ENCODE measurements at regions not wholly inside any gene's neighbourhood (a gene's known extent, or its start where the extent isn't known, plus 50 kb on each side); places are given as distances from the start of the nearest gene placed in this dataset.

DNA sequence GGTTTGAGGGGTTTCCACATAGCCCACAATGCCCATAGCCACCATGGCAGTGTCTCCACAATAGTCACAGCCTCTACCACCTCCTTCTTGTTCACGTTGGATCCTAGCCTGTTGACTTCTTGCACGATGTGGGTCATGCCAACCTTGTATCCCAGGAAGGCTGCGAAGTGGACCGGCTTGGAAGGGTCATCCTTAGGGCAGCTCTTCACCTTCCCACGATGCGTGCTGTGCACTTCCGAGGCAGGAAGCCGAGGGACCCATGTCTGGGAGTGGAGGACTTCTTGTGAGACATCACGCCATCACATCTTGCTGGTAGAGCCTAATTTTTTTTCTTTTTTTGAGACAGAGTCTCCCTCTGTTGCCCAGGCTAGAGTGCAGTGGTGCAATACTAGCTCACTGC lies 144.6 kb upstream of the ASB18 start:
- Histone ChIP-seq H3K27me3 (ENCODE audit: control insufficient read depth, extremely low read depth, insufficient read depth, low read length) (no peaks in the 10 kb centered on the region), H3K4me2 (ENCODE audit: control insufficient read depth, extremely low read depth, insufficient read depth, low read depth, low read length) (no peak overlapping the region), H3K4me3 (ENCODE audit: control insufficient read depth in 2 of 3, extremely low read depth in 1 of 3, insufficient read depth in 2 of 3, low read depth in 1 of 3, low read length in 3 of 3) (no peak overlapping the region), H3K36me3 (ENCODE audit: control insufficient read depth in 2 of 2, extremely low read depth in 1 of 2, insufficient read depth in 2 of 2, low read length in 2 of 2) (no peaks in the 10 kb centered on the region), H3K79me2 (ENCODE audit: control insufficient read depth, insufficient read depth, low read length) (no peaks in the 10 kb centered on the region), H4K20me1 (ENCODE audit: control insufficient read depth, extremely low read depth, insufficient read depth, low read length) (no peaks in the 10 kb centered on the region), H3K27ac (ENCODE audit: control insufficient read depth, insufficient read depth, low read length) (no peak overlapping the region), H3K9ac (ENCODE audit: control insufficient read depth, extremely low read depth, insufficient read depth, low read length) (no peak overlapping the region), H3K9me1 (ENCODE audit: control insufficient read depth, extremely low read depth, insufficient read depth, low read length) (no peaks in the 10 kb centered on the region), H3K4me1 (ENCODE audit: control insufficient read depth, extremely low read depth, insufficient read depth, low read length) (no peaks in the 10 kb centered on the region), H2AFZ (ENCODE audit: control insufficient read depth, low read length) (no peak overlapping the region), H3K9me3 (ENCODE audit: control insufficient read depth, low read depth, low read length) (no peaks in the 10 kb centered on the region)
- FAIRE-seq (no peak), DNase-seq (ENCODE audit: low read depth, low spot score) (no peak)
- TF ChIP-seq CTCF (optimal IDR thresholded peaks at IDR 0.05 in 1 of 3, IDR thresholded peaks at IDR 0.05 in 1 of 3, conservative IDR thresholded peaks at IDR 0.05 in 1 of 3; ENCODE audit: extremely low read depth in 1 of 3, insufficient read depth in 2 of 3, low read length in 3 of 3) (no peak), EZH2 (IDR thresholded peaks at IDR 0.05; ENCODE audit: low read length) (no peak)
- dilution Hi-C loops (cut with MboI; ENCODE audit: extremely low pct_ligation_motif_present, low sequenced_read_pairs), result no loop called here

DNA sequence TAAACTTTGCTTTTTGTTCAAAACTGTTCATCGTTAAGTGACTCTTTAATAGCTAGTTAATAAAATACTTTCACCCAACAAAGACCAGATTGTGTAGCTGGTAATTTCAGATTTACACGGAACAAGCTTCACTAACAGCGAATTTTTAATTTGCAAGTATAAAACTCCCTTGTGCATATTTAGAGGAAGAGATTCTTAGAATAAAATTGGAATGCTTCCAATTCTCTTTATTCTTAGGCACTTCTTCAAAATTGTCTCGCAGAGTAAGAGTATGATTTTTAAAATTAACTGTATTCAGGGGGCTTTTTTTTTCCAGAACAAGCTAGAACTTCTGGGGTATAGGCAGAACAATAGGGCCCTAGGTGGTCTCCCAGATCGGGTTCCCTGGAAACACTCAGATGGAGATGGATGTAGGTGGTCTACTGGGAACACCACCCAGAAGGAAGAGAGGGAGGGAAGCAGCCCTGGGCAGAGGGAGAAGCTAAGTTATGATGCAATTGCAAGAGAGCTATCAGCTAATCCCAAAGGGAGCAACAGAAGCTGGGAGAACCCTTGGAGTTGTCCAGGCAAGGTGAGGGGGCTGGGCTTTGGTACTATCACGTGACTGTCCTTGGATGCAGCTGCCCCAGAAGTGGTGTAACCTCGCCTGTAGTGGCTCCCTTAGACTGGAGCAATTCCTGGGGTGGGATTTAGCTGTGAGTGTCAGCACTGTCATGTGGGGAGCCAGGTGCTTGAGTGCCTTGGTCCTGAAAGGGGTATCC lies 151.7 kb upstream of the ASB18 start:
- no peak overlapping the region for H3K27ac ChIP-seq (ENCODE audit: control insufficient read depth, insufficient read depth, low read length)
- H4K20me1 ChIP-seq (ENCODE audit: control insufficient read depth, extremely low read depth, insufficient read depth, low read length), result no peaks in the 10 kb centered on the region
- dilution Hi-C loops (cut with MboI; ENCODE audit: extremely low pct_ligation_motif_present, low sequenced_read_pairs), result no loop called here
- no peaks in the 10 kb centered on the region for H3K36me3 ChIP-seq (ENCODE audit: control insufficient read depth in 2 of 2, extremely low read depth in 1 of 2, insufficient read depth in 2 of 2, low read length in 2 of 2)
- H3K9ac ChIP-seq (ENCODE audit: control insufficient read depth, extremely low read depth, insufficient read depth, low read length), result no peak overlapping the region
- no peaks in the 10 kb centered on the region for H3K4me1 ChIP-seq (ENCODE audit: control insufficient read depth, extremely low read depth, insufficient read depth, low read length)
- FAIRE-seq, result no peak
- H2AFZ ChIP-seq (ENCODE audit: control insufficient read depth, low read length), result no peak overlapping the region
- no peak overlapping the region for H3K4me2 ChIP-seq (ENCODE audit: control insufficient read depth, extremely low read depth, insufficient read depth, low read depth, low read length)
- no peak for DNase-seq (ENCODE audit: low read depth, low spot score)
- H3K9me3 ChIP-seq (ENCODE audit: control insufficient read depth, low read depth, low read length), result no peaks in the 10 kb centered on the region
- no peaks in the 10 kb centered on the region for H3K27me3 ChIP-seq (ENCODE audit: control insufficient read depth, extremely low read depth, insufficient read depth, low read length)
- H3K79me2 ChIP-seq (ENCODE audit: control insufficient read depth, insufficient read depth, low read length), result no peaks in the 10 kb centered on the region
- TF ChIP-seq EZH2 (IDR thresholded peaks at IDR 0.05; ENCODE audit: low read length), result no peak
- no peaks in the 10 kb centered on the region for H3K9me1 ChIP-seq (ENCODE audit: control insufficient read depth, extremely low read depth, insufficient read depth, low read length)
- no peak overlapping the region for H3K4me3 ChIP-seq (ENCODE audit: control insufficient read depth in 2 of 3, extremely low read depth in 1 of 3, insufficient read depth in 2 of 3, low read depth in 1 of 3, low read length in 3 of 3)

- Histone ChIP-seq H3K36me3 (ENCODE audit: control insufficient read depth in 2 of 2, extremely low read depth in 1 of 2, insufficient read depth in 2 of 2, low read length in 2 of 2) (no peaks in the 10 kb centered on the region), H3K9me1 (ENCODE audit: control insufficient read depth, extremely low read depth, insufficient read depth, low read length) (no peaks in the 10 kb centered on the region), H3K27me3 (ENCODE audit: control insufficient read depth, extremely low read depth, insufficient read depth, low read length) (no peaks in the 10 kb centered on the region), H3K9ac (ENCODE audit: control insufficient read depth, extremely low read depth, insufficient read depth, low read length) (no peak overlapping the region), H3K9me3 (ENCODE audit: control insufficient read depth, low read depth, low read length) (no peaks in the 10 kb centered on the region), H3K79me2 (ENCODE audit: control insufficient read depth, insufficient read depth, low read length) (no peaks in the 10 kb centered on the region), H4K20me1 (ENCODE audit: control insufficient read depth, extremely low read depth, insufficient read depth, low read length) (no peaks in the 10 kb centered on the region), H3K4me2 (ENCODE audit: control insufficient read depth, extremely low read depth, insufficient read depth, low read depth, low read length) (no peak overlapping the region), H3K4me3 (ENCODE audit: control insufficient read depth in 2 of 3, extremely low read depth in 1 of 3, insufficient read depth in 2 of 3, low read depth in 1 of 3, low read length in 3 of 3) (no peak overlapping the region), H3K4me1 (ENCODE audit: control insufficient read depth, extremely low read depth, insufficient read depth, low read length) (no peaks in the 10 kb centered on the region), H3K27ac (ENCODE audit: control insufficient read depth, insufficient read depth, low read length) (no peak overlapping the region), H2AFZ (ENCODE audit: control insufficient read depth, low read length) (no peak overlapping the region)
- TF ChIP-seq CTCF (optimal IDR thresholded peaks at IDR 0.05 in 1 of 3, IDR thresholded peaks at IDR 0.05 in 1 of 3, conservative IDR thresholded peaks at IDR 0.05 in 1 of 3; ENCODE audit: extremely low read depth in 1 of 3, insufficient read depth in 2 of 3, low read length in 3 of 3) (no peak), EZH2 (IDR thresholded peaks at IDR 0.05; ENCODE audit: low read length) (no peak)
- dilution Hi-C loops (cut with MboI; ENCODE audit: extremely low pct_ligation_motif_present, low sequenced_read_pairs), result no loop called here
- no peak for DNase-seq (ENCODE audit: low read depth, low spot score)
- FAIRE-seq, result no peak
These were observed 152.5 kb upstream of the ACKR3 start for GRCh38 chr2:236417150-236417549.

Data from keratinocyte (primary cell).